OCI-LY7 (cell line): ENCODE measurements at regions not wholly inside any gene's neighbourhood (a gene's known extent, or its start where the extent isn't known, plus 50 kb on each side); places are given as distances from the start of the nearest gene placed in this dataset.

ENCODE experiments used
- CTCF ChIP-seq: fragments of 200-600 bp; sonication (generic); conservative IDR thresholded peaks from 2 replicates; pipeline ENCODE4 v1.5.1; 2014; ENCODE audit warnings: mild to moderate bottlenecking, antibody characterized with exemption, low read length, moderate library complexity, mixed read lengths
- EZH2phosphoT487 ChIP-seq: fragments of 200-600 bp; sonication (generic); IDR thresholded peaks from 2 replicates; pipeline ENCODE4 v1.6.1; 2018; ENCODE audit warnings: low read depth, borderline replicate concordance, mild to moderate bottlenecking, mixed run types, antibody characterized with exemption, low read length, moderate library complexity, mixed read lengths

DNA sequence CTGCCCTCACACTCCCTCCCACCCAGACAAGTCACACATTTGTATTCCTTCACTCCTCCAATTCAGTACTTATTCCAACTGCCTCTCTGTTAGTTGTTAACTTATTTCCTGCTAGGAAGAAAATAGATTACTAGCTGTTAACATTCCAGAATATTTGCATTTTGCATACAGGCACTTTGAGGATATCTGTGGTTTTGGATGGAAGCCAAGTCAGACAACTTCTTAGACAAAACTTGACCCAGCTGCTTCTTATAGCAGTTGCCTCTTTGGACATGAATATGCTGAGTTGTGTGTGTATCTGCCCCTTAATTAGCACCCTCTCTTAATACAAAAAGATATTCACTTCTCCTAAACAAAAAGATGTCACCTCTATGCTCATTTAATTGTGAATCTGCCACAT, 1280.6 kb upstream of the ACO1 start:
- TF ChIP-seq CTCF (no peak), EZH2phosphoT487 (no peak)
